Ishikawa (cell line): ENCODE measurements at regions not wholly inside any gene's neighbourhood (a gene's known extent, or its start where the extent isn't known, plus 50 kb on each side); places are given as distances from the start of the nearest gene placed in this dataset.

Source experiments
- CEBPB ChIP-seq: IDR thresholded peaks from 2 replicates; pipeline ENCODE4 v1.6.1; 2012
- EGR1 ChIP-seq: IDR thresholded peaks from 2 replicates; pipeline ENCODE4 v1.6.1; 2012
- EP300 ChIP-seq: IDR thresholded peaks from 2 replicates; pipeline ENCODE4 v1.6.1; 2012; ENCODE audit warnings: borderline replicate concordance
- RAD21 ChIP-seq: IDR thresholded peaks from 2 replicates; pipeline ENCODE4 v1.6.1; 2012; ENCODE audit warnings: low read depth
- TAF1 ChIP-seq: IDR thresholded peaks from 2 replicates; pipeline ENCODE4 v1.6.1; 2012; ENCODE audit warnings: low read depth, mild to moderate bottlenecking
- ZBTB7A ChIP-seq: IDR thresholded peaks from 2 replicates; pipeline ENCODE4 v1.6.1; 2012; ENCODE audit warnings: low read depth
- TF ChIP-seq, protein P1 (sequence below): IDR thresholded peaks from 2 replicates; pipeline ENCODE4 v1.6.1; 2012; ENCODE audit warnings: low read depth, mild to moderate bottlenecking
- TF ChIP-seq, protein P2 (sequence below): IDR thresholded peaks from 2 replicates; pipeline ENCODE4 v1.6.1; 2012
- TF ChIP-seq, protein P3 (sequence below): IDR thresholded peaks from 2 replicates; pipeline ENCODE4 v1.6.1; 2012

DNA sequence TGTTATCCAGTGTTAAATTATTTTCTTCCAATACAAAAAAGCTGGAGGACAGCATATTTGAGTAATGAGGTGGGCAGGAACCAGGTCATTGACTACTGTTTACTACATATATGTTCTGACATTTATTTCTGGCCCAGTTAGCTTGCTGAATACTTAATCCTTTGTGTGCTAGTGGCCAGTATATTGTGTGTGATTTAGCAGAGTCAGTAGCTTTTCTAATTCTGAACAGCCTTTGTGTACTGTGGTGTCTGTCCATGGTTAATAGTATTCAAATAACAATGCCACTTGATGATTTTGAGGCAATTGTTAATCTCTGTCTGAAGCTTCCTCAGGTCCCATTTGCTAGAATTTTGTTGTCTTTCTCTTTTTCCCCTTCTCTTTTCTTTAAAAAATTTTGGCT, 286.5 kb upstream of the E2F7 start:
- no peak for TF ChIP-seq TAF1
- TF ChIP-seq EGR1, result no peak
- TF ChIP-seq, protein P1, sequence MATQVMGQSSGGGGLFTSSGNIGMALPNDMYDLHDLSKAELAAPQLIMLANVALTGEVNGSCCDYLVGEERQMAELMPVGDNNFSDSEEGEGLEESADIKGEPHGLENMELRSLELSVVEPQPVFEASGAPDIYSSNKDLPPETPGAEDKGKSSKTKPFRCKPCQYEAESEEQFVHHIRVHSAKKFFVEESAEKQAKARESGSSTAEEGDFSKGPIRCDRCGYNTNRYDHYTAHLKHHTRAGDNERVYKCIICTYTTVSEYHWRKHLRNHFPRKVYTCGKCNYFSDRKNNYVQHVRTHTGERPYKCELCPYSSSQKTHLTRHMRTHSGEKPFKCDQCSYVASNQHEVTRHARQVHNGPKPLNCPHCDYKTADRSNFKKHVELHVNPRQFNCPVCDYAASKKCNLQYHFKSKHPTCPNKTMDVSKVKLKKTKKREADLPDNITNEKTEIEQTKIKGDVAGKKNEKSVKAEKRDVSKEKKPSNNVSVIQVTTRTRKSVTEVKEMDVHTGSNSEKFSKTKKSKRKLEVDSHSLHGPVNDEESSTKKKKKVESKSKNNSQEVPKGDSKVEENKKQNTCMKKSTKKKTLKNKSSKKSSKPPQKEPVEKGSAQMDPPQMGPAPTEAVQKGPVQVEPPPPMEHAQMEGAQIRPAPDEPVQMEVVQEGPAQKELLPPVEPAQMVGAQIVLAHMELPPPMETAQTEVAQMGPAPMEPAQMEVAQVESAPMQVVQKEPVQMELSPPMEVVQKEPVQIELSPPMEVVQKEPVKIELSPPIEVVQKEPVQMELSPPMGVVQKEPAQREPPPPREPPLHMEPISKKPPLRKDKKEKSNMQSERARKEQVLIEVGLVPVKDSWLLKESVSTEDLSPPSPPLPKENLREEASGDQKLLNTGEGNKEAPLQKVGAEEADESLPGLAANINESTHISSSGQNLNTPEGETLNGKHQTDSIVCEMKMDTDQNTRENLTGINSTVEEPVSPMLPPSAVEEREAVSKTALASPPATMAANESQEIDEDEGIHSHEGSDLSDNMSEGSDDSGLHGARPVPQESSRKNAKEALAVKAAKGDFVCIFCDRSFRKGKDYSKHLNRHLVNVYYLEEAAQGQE, result no peak
- TF ChIP-seq CEBPB, result no peak
- TF ChIP-seq, protein P2, sequence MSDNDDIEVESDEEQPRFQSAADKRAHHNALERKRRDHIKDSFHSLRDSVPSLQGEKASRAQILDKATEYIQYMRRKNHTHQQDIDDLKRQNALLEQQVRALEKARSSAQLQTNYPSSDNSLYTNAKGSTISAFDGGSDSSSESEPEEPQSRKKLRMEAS, result no peak
- no peak for TF ChIP-seq EP300
- TF ChIP-seq ZBTB7A, result no peak
- TF ChIP-seq, protein P3, sequence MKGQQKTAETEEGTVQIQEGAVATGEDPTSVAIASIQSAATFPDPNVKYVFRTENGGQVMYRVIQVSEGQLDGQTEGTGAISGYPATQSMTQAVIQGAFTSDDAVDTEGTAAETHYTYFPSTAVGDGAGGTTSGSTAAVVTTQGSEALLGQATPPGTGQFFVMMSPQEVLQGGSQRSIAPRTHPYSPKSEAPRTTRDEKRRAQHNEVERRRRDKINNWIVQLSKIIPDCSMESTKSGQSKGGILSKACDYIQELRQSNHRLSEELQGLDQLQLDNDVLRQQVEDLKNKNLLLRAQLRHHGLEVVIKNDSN, result no peak
- TF ChIP-seq RAD21, result no peak
